ENCODE measurements at regions not wholly inside any gene's neighbourhood (a gene's known extent, or its start where the extent isn't known, plus 50 kb on each side); places are given as distances from the start of the nearest gene placed in this dataset.
"Not testable (repeated sequence)": the region's sequence is repeated elsewhere in the genome, so short reads cannot be mapped to it uniquely, and the experiment has no call there.

- no peaks in the 10 kb centered on the region for H3K4me1 ChIP-seq (ENCODE audit: insufficient read depth, low read length)
- H3K36me3 ChIP-seq (ENCODE audit: insufficient read depth, low read depth, low read length): no peaks in the 10 kb centered on the region
- H3K27me3 ChIP-seq (ENCODE audit: insufficient read depth, low read length): no peaks in the 10 kb centered on the region
These were observed 831.2 kb upstream of the PCDH10 start for GRCh38 chr4:132317923-132318322.

DNA sequence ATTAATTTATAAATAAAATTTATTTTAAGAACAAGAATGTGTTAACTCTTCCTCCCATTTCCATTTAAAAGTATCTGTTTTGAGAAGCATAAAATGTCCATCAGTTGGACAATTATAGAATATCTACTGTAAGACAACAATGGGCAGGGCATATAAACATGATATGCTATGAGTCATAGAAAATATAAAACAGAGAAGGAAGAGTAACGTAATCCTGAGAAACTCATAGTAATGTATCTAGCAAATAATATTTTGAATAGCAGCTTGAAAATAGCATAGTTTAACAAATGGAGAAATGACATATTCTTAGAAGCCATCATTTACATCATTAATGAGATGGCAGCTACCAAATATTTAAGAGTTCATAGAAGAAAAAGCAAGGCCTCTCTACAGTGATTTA, 820.3 kb upstream of the PCDH10 start:
- no peaks in the 10 kb centered on the region for H3K4me1 ChIP-seq (ENCODE audit: insufficient read depth, low read length)
- no peak overlapping the region for H3K27ac ChIP-seq (ENCODE audit: low read length)
- H3K4me3 ChIP-seq (ENCODE audit: low read length): no peak overlapping the region
- H3K27me3 ChIP-seq (ENCODE audit: insufficient read depth, low read length): no peaks in the 10 kb centered on the region
- H3K9ac ChIP-seq (ENCODE audit: low read depth, low read length): no peak overlapping the region
- H3K9me3 ChIP-seq (ENCODE audit: insufficient read depth, low read depth, low read length): no peaks in the 10 kb centered on the region
- H3K36me3 ChIP-seq (ENCODE audit: insufficient read depth, low read depth, low read length): no peaks in the 10 kb centered on the region

More at GRCh38 chr4:132317923-132318322, 831.2 kb upstream of the PCDH10 start:
- no peak overlapping the region for H3K4me3 ChIP-seq (ENCODE audit: low read length)
- H3K9ac ChIP-seq (ENCODE audit: low read depth, low read length): no peak overlapping the region
- no peak overlapping the region for H3K27ac ChIP-seq (ENCODE audit: low read length)
- no peaks in the 10 kb centered on the region for H3K9me3 ChIP-seq (ENCODE audit: insufficient read depth, low read depth, low read length)

DNA sequence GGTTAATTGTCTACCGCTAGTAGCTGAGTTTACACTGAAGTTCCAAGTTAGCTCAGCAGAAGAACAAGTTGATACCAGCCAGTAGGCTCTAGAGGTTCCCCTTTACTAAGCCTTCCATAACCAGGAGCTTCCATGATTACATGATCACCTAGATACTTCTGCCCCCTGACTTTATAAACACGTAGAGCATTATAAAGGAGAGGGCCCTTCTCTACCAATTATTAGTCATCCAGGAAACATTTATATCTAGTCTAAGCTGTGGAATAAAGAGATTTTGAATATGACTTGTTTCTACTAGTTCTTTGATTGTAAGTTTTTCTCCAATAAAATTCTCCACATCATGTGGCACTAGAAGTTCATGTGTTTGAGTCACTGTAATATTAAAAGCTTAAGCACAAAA, 818.1 kb upstream of the PCDH10 start:
- Histone ChIP-seq H3K9me3 (ENCODE audit: insufficient read depth, low read depth, low read length) (no peaks in the 10 kb centered on the region), H3K27me3 (ENCODE audit: insufficient read depth, low read length) (no peaks in the 10 kb centered on the region), H3K36me3 (ENCODE audit: insufficient read depth, low read depth, low read length) (no peaks in the 10 kb centered on the region), H3K27ac (ENCODE audit: low read length) (no peak overlapping the region), H3K9ac (ENCODE audit: low read depth, low read length) (no peak overlapping the region), H3K4me3 (ENCODE audit: low read length) (no peak overlapping the region), H3K4me1 (ENCODE audit: insufficient read depth, low read length) (no peaks in the 10 kb centered on the region)

GRCh38 chr4:132332932-132333723, 816.0 kb upstream of the PCDH10 start:
- H3K27me3 ChIP-seq (ENCODE audit: insufficient read depth, low read length): no peaks in the 10 kb centered on the region
- H3K4me1 ChIP-seq (ENCODE audit: insufficient read depth, low read length): no peaks in the 10 kb centered on the region
- H3K36me3 ChIP-seq (ENCODE audit: insufficient read depth, low read depth, low read length): no peaks in the 10 kb centered on the region
- H3K9ac ChIP-seq (ENCODE audit: low read depth, low read length): no peak overlapping the region
- H3K4me3 ChIP-seq (ENCODE audit: low read length): no peak overlapping the region
- H3K9me3 ChIP-seq (ENCODE audit: insufficient read depth, low read depth, low read length): no peaks in the 10 kb centered on the region
- H3K27ac ChIP-seq (ENCODE audit: low read length): no peak overlapping the region

GRCh38 chr4:132333724-132334047, 815.4 kb upstream of the PCDH10 start:
- Histone ChIP-seq H3K4me3 (ENCODE audit: low read length) (no peak overlapping the region), H3K4me1 (ENCODE audit: insufficient read depth, low read length) (no peaks in the 10 kb centered on the region), H3K9ac (ENCODE audit: low read depth, low read length) (no peak overlapping the region), H3K36me3 (ENCODE audit: insufficient read depth, low read depth, low read length) (no peaks in the 10 kb centered on the region), H3K27me3 (ENCODE audit: insufficient read depth, low read length) (no peaks in the 10 kb centered on the region), H3K9me3 (ENCODE audit: insufficient read depth, low read depth, low read length) (no peaks in the 10 kb centered on the region; the same call in 1 of the 2 replicates), H3K27ac (ENCODE audit: low read length) (no peak overlapping the region)

GRCh38 chr4:132334081-132334480, 815.0 kb upstream of the PCDH10 start:
- Histone ChIP-seq H3K27ac (ENCODE audit: low read length) (no peak overlapping the region), H3K27me3 (ENCODE audit: insufficient read depth, low read length) (no peaks in the 10 kb centered on the region), H3K9ac (ENCODE audit: low read depth, low read length) (no peak overlapping the region)

GRCh38 chr4:132344924-132345828, 803.9 kb upstream of the PCDH10 start:
- no peaks in the 10 kb centered on the region; the same call in 1 of the 2 replicates for H3K4me1 ChIP-seq (ENCODE audit: insufficient read depth, low read length)
- H3K27me3 ChIP-seq (ENCODE audit: insufficient read depth, low read length): no peaks in the 10 kb centered on the region
- no peaks in the 10 kb centered on the region for H3K36me3 ChIP-seq (ENCODE audit: insufficient read depth, low read depth, low read length)
- peaks cover 13% of the 10 kb centered on the region; the same call in 1 of the 2 replicates for H3K9me3 ChIP-seq (ENCODE audit: insufficient read depth, low read depth, low read length)
- H3K27ac ChIP-seq (ENCODE audit: low read length): no peak overlapping the region
- no peak overlapping the region for H3K9ac ChIP-seq (ENCODE audit: low read depth, low read length)
- no peak overlapping the region for H3K4me3 ChIP-seq (ENCODE audit: low read length)

More at GRCh38 chr4:132334081-132334480, 815.0 kb upstream of the PCDH10 start:
- Histone ChIP-seq H3K4me3 (ENCODE audit: low read length) (no peak overlapping the region), H3K9me3 (ENCODE audit: insufficient read depth, low read depth, low read length) (no peaks in the 10 kb centered on the region; the same call in 1 of the 2 replicates), H3K4me1 (ENCODE audit: insufficient read depth, low read length) (no peaks in the 10 kb centered on the region), H3K36me3 (ENCODE audit: insufficient read depth, low read depth, low read length) (no peaks in the 10 kb centered on the region)

GRCh38 chr4:132346016-132346415, 803.1 kb upstream of the PCDH10 start:
- H3K9ac ChIP-seq (ENCODE audit: low read depth, low read length): no peak overlapping the region
- no peaks in the 10 kb centered on the region for H3K27me3 ChIP-seq (ENCODE audit: insufficient read depth, low read length)
- no peak overlapping the region for H3K27ac ChIP-seq (ENCODE audit: low read length)
- H3K36me3 ChIP-seq (ENCODE audit: insufficient read depth, low read depth, low read length): no peaks in the 10 kb centered on the region
- H3K9me3 ChIP-seq (ENCODE audit: insufficient read depth, low read depth, low read length): peaks cover 13% of the 10 kb centered on the region; the same call in 1 of the 2 replicates
- H3K4me1 ChIP-seq (ENCODE audit: insufficient read depth, low read length): no peaks in the 10 kb centered on the region; the same call in 1 of the 2 replicates
- H3K4me3 ChIP-seq (ENCODE audit: low read length): no peak overlapping the region

- not testable (repeated sequence) for H3K9ac ChIP-seq (ENCODE audit: low read depth, low read length); H3K27me3 ChIP-seq (ENCODE audit: insufficient read depth, low read length); H3K36me3 ChIP-seq (ENCODE audit: insufficient read depth, low read depth, low read length); H3K4me3 ChIP-seq (ENCODE audit: low read length); H3K4me1 ChIP-seq (ENCODE audit: insufficient read depth, low read length); H3K27ac ChIP-seq (ENCODE audit: low read length)
- H3K9me3 ChIP-seq (ENCODE audit: insufficient read depth, low read depth, low read length): peaks cover 18% of the 10 kb centered on the region; the same call in 1 of the 2 replicates
These were observed 797.5 kb upstream of the PCDH10 start for GRCh38 chr4:132351606-132352005.

GRCh38 chr4:132382243-132382642, 766.9 kb upstream of the PCDH10 start:
- Histone ChIP-seq H3K4me3 (ENCODE audit: low read length) (no peak overlapping the region), H3K4me1 (ENCODE audit: insufficient read depth, low read length) (no peaks in the 10 kb centered on the region), H3K9ac (ENCODE audit: low read depth, low read length) (no peak overlapping the region), H3K9me3 (ENCODE audit: insufficient read depth, low read depth, low read length) (no peaks in the 10 kb centered on the region), H3K27ac (ENCODE audit: low read length) (no peak overlapping the region), H3K36me3 (ENCODE audit: insufficient read depth, low read depth, low read length) (no peaks in the 10 kb centered on the region), H3K27me3 (ENCODE audit: insufficient read depth, low read length) (no peaks in the 10 kb centered on the region)

GRCh38 chr4:132383571-132384199, 765.4 kb upstream of the PCDH10 start:
- Histone ChIP-seq H3K4me3 (ENCODE audit: low read length) (no peak overlapping the region), H3K36me3 (ENCODE audit: insufficient read depth, low read depth, low read length) (no peaks in the 10 kb centered on the region), H3K9me3 (ENCODE audit: insufficient read depth, low read depth, low read length) (no peaks in the 10 kb centered on the region), H3K4me1 (ENCODE audit: insufficient read depth, low read length) (no peaks in the 10 kb centered on the region), H3K27ac (ENCODE audit: low read length) (no peak overlapping the region), H3K9ac (ENCODE audit: low read depth, low read length) (no peak overlapping the region), H3K27me3 (ENCODE audit: insufficient read depth, low read length) (no peaks in the 10 kb centered on the region)
